ENCODE measurements at regions not wholly inside any gene's neighbourhood (a gene's known extent, or its start where the extent isn't known, plus 50 kb on each side); places are given as distances from the start of the nearest gene placed in this dataset.

DNA sequence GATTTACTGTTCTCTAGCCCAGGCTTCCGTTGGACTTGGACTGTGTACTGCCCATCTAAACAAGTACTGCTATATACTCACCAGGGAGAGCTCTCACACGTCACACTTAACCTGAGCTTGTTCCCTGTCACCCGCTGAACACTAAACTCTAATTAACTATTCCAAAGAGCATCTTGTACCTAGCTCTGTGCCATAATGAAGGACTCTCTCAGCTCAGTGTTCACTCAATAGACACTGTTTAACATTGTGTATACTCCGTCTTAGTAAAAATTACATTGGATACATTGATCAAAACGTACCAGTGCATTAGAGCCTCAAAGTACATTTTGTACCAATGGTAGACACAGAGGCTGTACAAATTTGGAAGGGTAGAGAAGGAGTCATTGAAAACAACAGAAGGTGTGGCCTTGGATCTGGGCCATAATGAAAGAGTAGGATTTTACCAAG is 55.4 kb upstream of the EPHA7 start:
- no peak for DNase-seq

DNA sequence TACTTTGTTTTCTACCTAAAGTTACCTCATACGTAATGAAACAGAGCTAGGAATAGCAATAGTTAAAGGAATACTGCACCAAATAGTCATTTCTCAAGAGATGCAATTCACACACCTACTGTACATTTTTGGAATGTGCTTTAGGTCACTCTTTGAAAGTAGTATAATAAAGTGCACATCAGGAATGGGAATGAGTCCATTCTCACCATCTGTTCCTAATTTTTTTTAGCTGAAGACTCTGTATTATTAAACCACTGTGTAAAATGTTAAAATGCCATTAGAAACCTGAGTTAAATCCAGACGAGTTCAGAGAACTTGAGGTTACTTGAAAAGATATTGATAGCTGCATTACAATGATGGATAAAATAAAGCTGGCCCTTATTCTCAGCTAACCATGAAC is 51.9 kb upstream of the EPHA7 start:
- DNase-seq, result no peak
